Liver (tissue), 3 donors: ENCODE measurements at regions not wholly inside any gene's neighbourhood (a gene's known extent, or its start where the extent isn't known, plus 50 kb on each side); places are given as distances from the start of the nearest gene placed in this dataset.

ENCODE experiments used
- JUND ChIP-seq, 2 donors: IDR thresholded peaks; 2 replicates each; pipeline ENCODE4 v1.6.1; 2016; ENCODE audit warnings: antibody characterized with exemption in 2 of 2
- TF ChIP-seq, protein P1 (sequence below): fragments of 150-350 bp; IDR thresholded peaks from 2 replicates; pipeline ENCODE4 v1.5.1; 2017; ENCODE audit warnings: improper control_type of control experiment, low read depth, low read length; ENCODE audit not compliant: missing input control
- TF ChIP-seq, protein P2 (sequence below): IDR thresholded peaks from 2 replicates; pipeline ENCODE4 v1.6.1; 2016; ENCODE audit warnings: antibody characterized with exemption
- TF ChIP-seq, protein P3 (sequence below): IDR thresholded peaks from 2 replicates; pipeline ENCODE4 v1.6.1; 2016; ENCODE audit warnings: antibody characterized with exemption
- TF ChIP-seq, protein P4 (sequence below): IDR thresholded peaks from 2 replicates; pipeline ENCODE4 v1.6.1; 2016; ENCODE audit warnings: antibody characterized with exemption
- donor health status: healthy.
- donor health status: healthy.

DNA sequence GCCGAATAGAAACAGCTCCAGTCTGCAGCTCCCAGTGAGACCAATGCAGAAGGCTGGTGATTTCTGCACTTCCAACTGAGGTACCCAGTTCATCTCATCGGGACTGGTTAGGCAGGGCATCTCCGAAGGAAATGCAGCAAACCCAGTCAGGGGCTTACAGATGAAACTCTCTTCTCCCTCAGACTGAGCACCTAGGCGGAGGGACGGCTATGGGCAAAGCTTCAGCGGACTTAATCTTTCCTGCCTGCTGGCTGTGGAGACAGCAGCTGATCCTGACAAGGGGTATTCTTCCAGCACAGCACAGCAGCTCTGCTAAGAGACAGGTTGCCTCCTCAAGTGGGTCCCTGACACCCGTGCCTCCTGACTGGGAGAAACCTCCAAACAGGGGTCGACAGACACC, 330.9 kb downstream of the DNAH5 start:
- TF ChIP-seq, protein P1, sequence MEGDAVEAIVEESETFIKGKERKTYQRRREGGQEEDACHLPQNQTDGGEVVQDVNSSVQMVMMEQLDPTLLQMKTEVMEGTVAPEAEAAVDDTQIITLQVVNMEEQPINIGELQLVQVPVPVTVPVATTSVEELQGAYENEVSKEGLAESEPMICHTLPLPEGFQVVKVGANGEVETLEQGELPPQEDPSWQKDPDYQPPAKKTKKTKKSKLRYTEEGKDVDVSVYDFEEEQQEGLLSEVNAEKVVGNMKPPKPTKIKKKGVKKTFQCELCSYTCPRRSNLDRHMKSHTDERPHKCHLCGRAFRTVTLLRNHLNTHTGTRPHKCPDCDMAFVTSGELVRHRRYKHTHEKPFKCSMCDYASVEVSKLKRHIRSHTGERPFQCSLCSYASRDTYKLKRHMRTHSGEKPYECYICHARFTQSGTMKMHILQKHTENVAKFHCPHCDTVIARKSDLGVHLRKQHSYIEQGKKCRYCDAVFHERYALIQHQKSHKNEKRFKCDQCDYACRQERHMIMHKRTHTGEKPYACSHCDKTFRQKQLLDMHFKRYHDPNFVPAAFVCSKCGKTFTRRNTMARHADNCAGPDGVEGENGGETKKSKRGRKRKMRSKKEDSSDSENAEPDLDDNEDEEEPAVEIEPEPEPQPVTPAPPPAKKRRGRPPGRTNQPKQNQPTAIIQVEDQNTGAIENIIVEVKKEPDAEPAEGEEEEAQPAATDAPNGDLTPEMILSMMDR = no peak
- TF ChIP-seq, protein P2, sequence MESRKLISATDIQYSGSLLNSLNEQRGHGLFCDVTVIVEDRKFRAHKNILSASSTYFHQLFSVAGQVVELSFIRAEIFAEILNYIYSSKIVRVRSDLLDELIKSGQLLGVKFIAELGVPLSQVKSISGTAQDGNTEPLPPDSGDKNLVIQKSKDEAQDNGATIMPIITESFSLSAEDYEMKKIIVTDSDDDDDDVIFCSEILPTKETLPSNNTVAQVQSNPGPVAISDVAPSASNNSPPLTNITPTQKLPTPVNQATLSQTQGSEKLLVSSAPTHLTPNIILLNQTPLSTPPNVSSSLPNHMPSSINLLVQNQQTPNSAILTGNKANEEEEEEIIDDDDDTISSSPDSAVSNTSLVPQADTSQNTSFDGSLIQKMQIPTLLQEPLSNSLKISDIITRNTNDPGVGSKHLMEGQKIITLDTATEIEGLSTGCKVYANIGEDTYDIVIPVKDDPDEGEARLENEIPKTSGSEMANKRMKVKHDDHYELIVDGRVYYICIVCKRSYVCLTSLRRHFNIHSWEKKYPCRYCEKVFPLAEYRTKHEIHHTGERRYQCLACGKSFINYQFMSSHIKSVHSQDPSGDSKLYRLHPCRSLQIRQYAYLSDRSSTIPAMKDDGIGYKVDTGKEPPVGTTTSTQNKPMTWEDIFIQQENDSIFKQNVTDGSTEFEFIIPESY = no peak
- TF ChIP-seq, protein P3, sequence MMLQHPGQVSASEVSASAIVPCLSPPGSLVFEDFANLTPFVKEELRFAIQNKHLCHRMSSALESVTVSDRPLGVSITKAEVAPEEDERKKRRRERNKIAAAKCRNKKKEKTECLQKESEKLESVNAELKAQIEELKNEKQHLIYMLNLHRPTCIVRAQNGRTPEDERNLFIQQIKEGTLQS = no peak
- TF ChIP-seq JUND (IDR thresholded peaks at IDR 0.05) = no peak
- TF ChIP-seq, protein P4, sequence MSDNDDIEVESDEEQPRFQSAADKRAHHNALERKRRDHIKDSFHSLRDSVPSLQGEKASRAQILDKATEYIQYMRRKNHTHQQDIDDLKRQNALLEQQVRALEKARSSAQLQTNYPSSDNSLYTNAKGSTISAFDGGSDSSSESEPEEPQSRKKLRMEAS = no peak
